COLO668 (cell line): ENCODE measurements at regions not wholly inside any gene's neighbourhood (a gene's known extent, or its start where the extent isn't known, plus 50 kb on each side); places are given as distances from the start of the nearest gene placed in this dataset.
A peak's percentile ranks its signal among the peaks of the same experiment; 100 is the strongest.

ENCODE experiments used
- DNase-seq: peaks from one replicate; lab custom pipeline; 2025; ENCODE audit not compliant: unreplicated experiment; lab: John Stamatoyannopoulos, UW

DNA sequence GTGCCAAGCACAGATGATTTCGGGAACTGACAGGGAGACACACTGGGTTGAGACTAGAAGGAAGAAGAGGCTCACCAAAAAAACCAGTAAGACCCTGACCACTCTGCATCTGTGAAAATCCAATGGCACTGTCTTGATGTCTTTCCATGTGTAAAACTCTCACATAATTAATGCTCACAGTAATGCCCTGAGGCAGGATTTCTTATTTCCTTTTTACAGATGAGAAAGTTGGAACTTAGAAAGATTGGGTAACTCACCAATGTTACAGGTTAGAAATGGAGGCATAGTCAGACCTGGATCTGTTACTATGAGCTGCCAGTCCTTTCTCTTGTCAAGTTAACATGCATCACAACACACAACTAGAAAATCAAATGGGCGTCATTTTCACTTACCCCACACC is 151.0 kb upstream of the MCHR2 start:
- DNase-seq: no peak

DNA sequence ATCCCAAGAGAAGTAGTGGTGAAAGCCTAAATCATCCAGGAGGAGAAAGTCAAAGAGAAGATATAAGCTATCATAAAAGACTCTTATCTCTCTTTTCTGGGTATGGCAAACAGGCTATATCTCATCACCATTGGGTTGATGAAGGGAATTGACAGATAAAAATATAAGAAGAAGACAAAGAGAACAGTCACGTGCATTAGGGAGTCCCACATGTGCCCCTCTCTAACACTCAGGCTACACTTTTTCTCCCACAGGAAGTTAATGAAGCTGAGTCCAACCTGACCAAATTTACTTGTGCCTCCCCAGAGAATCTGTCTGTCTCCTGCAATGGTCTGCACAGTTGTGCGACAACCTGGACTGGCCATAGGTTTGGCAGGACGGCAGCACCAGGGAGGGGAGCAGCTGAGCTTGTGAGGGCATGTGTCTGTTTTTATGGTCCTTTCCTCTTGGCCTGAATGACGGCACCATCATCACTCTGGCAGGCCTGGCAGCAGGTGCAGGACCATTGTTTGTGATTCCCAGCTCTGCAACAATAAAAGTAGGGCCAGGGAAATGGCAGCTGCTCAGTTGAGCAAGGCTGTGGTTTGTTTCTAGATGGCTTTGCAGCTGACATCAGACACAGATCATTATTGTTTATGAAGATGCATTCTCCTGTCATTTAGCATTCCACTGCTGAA is 144.5 kb upstream of the MCHR2 start:
- peak; percentile 75 for DNase-seq

DNA sequence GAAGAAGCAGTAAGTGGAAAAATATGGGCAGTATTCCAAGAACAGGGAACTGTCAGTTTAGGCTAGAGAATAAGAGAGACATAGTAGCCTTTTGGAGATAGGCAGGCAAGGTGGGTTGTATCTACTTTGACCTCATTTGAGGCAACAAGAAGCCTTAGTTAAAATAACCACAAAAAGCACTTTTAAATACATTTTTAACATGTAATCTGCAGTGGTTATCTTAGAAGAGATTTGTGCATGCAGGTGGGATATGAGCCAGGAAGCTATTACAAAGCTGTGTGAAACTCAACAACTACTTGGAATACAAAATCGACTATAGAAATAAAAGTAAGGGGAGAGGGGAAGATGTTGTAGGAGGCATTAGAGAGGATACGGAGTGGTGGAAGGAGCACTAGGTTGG is 143.7 kb upstream of the MCHR2 start:
- DNase-seq: no peak

DNA sequence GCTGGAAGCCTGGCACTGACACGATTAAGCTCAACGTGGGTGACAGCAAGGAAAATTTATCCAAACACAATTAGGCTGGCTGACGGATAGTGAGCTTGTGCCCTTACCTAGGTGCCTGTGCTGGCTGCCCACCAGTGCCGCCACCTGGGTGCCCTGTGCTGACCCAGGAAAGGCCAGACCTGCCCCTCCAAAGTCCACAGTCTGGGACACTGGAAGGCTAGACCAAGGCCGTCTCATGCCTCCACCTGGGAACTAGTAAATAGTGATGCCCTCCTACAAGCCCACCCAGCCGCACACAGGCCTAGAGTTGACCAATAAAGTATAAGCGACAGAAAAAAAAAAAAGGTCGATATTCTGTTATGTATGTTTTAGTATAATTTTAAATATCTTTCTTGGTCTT is 142.6 kb upstream of the MCHR2 start:
- DNase-seq: no peak

DNA sequence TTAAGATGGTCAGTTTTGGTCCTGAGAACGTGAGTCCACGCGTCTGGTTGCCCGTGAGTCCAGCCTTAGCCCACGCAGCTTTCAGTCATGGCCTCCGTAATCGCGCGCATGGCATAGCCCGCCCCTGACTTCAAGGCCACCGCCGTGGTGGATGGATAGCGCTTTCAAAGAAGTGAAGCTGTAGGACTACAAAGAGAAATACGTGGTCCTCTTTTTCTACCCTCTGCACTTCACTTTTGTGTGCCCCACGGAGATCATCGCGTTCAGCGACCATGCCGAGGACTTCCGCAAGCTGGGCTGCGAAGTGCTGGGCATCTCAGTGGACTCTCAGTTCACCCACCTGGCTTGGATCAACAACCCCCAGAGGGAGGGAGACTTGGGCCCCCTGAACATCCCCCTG is 142.0 kb upstream of the MCHR2 start:
- no peak for DNase-seq

DNA sequence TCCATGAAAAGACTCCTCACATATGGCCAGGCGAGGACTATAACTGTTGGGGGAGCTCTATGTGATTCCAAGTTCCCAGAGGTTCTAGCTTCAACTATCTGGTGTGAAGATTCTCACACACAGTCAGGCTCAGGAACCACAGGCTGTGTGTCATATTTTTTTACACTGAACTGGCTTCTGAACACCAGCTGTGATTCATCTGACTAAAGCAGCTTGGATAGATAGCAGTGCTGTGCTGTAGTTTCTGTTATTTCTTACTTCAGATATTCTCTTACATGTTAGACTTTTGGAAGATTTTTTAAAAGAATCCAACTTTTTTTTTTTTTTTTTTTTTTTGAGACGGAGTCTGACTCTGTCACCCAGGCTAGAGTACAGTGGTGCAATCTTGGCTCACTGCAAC is 140.7 kb upstream of the MCHR2 start:
- no peak for DNase-seq

DNA sequence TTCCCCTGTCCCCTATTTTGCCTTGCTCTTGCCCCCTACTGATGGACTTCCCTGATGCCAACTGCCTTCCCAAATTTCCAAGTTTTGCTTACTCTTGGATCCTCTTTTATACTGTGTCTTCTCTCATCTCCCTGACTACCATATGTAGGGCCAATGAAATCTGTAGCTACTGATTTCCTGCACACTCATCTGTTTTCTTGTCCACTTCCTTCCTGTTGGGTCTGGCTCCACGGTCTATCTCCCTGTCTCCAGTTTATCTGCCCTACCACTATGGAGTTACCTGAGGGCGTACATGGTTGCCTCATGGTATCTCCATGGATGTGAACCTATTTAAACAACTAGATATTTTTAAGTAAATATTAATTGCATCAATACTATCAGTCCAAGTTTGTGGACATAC is 140.3 kb upstream of the MCHR2 start:
- no peak for DNase-seq

DNA sequence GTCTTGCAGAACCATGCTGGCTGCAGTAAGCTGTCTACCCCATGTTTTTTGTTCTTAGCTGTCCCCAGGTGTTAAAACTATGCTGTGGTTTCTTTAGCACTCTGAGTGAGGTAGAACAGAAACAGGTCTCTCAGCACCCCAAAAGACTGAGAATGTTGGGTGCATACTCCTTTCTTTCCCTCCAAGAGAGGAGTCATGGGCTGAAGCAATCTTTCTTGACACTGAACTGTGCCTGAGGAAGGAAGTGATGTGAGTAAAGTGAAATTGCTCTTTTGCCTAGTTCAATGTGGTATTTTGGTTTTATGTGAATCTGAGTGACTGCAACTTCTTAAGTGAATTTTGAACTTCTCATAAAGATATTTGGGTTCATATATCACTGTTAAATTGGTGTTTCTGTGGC is 138.0 kb upstream of the MCHR2 start:
- DNase-seq: no peak

DNA sequence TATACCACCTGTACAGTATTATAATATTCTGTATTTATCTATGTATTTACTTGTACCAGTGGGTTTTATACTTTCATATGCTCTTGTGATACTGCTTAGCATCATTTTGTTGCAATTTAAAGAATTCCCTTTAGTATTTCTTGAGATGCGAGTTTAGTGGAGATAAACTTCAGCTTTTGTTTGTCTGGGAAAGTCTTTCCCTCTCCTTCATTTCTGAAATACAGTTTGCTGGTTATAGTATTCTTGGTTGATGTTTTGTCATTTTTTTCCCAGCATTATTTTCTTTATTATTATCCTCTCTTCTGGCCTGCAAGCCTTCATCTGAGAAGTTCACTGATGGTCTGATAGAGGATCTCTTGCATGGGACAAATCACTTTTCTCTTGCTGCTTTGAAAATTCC is 136.6 kb upstream of the MCHR2 start:
- DNase-seq: no peak

DNA sequence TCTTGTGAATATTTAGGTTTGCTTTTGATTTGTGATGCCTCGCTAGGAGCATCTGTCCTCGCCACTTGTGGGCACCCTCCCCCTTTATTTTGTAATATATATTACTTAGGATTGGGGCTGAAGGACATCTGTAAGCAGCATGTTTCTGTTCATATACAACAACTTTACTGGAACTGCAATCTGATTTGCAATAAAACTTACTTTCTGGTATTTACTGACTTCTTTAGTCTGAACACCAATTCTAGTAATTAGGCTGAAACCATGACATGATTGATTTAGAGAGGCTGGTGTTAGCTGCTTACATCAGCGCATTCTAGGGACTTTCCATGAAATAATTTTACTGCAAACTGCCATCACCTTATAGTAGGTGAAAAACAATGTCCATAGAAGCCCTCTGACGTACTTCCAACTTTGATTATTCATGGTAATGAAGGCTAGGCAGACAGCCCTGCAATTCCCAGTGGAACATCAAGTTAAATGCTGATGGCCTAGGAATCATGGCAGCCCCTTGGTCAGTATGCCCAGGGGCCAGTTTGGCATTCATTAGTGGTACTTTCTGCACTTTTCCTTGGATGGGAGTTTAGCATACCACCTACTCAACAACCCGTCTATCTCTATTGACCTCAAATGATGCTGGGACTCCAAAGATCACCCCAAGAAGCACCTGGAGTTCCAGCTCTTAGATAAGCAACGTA is 132.9 kb upstream of the MCHR2 start:
- no peak for DNase-seq

DNA sequence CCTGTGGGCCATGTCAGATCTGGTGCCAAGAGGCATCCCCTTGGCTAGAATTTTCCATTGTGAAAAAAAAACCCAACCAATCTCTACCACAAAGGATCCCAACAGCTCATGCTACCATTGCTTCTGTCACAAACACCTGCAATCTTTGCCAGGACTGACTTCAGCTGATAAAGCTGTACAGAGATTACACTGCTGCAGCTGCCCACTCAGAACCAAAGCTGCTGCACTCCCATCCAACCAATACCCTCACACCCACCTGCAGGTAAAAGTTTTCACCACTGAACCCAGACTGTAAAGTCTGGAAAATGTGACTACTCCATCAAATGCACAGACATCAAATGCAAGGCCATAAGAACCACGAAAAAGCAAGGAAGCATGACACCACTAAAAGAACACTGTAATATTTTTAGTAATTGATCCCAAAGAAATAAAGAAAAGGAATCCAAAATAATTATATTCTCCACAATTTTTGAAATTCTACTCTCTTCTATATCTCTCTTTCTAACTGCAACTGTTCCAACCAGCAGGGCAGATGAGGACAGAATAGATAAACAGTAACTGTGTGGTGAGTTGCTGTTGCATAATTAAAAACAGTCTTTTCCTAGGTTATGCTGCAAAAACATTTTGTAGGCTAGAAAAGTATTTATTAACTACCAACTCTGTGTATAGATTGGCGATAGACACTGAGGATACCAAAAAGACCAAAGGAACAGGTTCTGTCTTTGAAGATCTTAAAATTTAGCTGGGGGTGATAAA is 128.0 kb upstream of the MCHR2 start:
- DNase-seq: no peak

DNA sequence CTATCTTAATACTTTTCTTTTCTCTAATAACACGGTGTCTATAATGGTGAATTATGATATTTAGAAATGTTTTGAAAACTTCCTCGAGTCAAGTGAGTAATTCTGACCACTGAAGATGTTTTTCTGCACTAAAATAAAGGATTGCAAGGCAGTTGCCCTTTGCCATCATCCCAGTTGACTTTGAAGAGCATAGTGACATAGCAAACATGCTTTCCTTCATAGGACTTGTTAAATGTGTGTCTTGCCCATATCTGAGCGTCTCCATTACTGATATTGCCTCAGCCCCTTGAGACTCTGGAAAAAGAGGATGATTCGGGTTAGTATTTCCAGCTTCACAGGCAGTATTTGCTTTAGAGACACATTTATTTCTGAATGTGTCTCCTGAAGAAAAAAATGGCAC is 125.2 kb upstream of the MCHR2 start:
- DNase-seq: no peak

DNA sequence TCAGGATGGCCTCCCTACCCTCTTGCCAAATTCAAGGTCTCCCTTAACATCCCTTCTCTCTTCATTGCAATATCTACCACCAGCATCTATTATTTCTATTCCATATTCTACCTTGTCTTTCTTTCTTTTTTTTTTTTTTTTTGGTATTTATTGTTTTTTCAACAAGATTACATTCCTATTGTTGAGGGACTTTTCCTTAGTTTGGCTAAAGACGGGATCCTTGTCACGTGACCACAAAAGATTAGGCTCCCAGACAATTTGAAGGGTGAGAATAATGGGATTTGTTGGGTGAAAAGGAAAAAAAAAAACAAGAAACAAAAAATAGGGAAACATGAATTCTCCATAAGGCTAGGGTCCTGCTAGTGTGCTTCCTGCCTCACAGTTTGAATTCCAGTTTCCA is 124.3 kb upstream of the MCHR2 start:
- DNase-seq: no peak

DNA sequence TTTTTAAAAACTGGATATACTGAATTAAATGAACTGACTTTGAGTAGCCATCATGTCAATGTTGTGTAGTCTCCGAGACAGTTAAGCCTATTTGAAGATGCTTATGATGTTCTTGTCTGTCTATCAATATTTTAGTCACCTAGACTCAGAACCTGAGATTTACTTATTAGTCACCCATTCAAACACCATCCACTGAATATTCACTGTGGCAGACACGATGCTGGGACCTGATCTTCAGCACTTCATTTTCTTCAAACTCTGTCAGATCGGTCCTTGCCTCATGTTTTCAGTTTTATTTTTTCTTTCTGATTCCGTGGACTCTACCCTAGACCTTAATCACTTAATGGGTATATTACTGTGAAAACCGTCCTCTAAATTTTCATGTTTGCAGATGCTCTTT is 123.7 kb upstream of the MCHR2 start:
- DNase-seq: no peak

DNA sequence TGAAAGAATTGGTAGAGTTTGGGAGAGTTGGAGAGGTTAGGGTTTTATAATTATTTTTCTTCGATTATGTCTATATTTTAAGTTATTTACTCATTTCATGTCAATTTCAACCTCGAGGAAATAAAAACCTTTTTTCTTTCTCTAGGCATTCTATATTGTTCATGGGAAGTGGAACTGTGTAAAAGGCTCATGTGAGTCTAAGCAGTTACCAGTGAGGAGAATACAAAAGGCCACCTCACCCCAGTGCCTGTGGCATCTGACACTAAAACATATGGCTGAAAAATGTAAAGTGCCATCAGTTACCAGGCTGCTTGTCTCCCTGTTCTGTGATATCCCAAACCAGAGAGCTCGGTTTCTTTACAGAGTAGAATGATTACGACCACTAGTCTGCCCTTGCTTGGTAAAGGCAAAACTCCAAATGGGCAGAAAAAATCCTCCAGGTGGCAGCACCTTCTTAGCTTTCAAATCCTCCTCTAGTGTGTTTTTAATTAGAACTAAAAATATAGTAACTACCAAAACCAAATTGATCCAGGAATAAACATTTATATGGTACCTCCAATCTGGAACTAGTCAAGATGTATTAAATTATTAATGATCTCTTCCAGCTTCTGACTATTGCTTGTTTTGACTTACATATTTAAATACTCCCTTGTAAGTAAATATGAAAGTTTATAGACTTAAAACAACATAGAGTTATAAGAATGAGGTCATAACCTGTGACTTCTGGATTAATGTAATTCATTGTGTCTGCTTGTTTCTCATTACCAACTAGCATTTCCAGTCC is 122.6 kb upstream of the MCHR2 start:
- DNase-seq: peak; percentile 23

DNA sequence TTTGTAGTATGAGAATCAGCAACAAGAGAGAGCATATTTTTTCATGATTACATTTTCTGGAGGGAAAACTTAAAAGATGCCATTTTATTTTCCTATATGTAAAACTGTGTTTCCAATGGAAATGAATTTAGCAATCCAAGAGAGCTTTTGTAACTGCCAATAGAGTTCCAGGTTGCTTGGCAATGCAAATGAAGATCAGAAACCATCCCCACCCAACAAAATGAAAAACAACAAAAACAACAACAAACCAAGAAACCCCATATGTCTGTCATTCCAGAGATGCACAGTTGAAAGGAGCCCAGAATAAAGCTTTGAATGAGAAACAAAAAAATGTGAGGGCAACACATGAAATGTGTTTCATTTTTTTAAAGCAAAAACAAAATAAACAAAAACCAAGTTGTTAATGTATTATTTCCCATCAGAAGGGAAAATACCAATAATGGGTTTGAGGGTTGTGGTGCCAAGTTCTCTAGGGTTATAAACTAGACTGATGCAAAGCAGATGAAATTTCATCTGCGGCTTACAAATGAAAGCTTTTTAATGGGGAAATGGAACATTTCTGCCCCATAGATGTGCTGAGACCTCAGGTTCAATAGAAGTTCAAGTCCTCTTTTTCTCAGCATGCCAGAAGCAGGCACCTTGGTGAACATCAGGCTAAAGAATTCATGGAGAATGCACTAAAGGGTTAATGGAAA is 121.5 kb upstream of the MCHR2 start:
- DNase-seq: no peak

DNA sequence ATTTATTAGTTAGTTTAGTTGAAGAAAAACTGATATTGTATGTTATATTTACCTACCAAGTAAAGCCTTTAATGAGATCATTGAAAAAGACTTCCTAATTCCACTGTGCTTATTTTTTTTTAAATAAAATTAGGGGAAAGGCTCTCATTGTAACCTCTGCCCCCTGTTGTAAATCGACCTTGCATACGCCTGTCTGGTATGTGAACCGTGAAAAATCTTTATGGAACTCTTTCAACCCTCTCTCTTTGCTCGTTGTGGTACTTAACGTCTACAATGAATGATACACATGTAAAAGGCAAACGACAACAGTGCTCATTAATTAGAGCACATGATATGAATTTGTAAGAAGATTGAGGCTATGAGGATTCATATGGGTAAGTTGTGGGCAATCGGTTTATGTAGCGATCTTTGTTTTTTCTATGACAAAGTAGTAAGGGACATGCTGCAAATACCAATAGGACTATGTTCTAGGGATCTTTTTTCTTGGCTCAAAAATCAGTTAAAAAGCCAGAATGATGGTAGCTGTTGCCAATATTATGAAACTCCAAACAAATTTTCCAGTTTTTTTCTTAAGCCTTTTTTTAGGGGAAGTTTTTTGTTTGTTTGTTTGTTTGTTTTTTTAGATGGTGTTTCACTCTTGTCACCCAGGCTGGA is 119.0 kb upstream of the MCHR2 start:
- DNase-seq: no peak

DNA sequence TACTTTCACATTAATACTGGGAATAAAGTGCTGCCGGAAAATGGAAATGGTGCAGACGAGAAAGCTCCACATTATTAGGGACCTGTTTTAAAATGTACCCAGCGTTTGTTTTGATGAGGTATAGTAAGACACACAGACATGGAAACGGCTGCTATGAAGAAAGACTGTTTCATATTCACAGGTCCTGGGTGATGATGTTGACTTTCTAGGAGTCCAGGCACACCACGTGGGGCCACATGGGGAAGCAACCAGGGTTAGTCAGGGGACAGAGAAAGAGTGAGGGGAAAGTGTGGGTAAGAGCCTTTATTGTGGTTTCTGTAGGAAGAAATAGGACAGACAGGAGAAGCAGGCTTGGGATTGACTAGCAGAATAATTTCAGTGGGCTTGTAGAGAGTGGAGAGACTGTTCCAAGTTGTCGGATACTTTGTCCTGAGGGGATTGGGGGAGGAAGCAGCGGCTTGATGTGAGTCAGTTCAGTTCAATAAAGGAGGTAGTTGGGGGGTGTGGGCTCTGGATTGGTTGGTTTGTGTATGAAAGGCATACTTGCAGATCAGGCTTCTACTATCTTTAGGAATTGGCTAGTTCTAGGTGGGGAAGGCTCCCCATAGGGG is 112.0 kb upstream of the MCHR2 start:
- DNase-seq: no peak

DNA sequence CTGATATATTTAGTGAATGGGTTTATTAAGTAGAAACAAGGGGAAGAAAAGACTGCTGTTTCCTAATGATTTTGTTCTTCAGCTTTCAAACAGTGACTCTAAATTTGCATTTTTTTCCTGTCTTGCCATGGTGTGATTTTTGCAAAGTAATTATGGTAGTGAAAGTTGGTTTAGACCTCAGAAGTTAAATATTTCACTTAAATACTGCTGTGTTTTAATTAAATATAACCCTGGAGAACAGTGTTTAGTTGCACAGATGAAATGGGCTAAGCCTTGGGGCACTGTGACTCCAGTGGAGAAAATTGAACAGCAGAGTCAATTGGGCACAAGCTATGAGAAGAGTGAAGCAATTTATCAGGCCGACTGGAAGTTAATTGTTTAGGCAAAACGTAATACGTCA is 111.1 kb upstream of the MCHR2 start:
- DNase-seq: no peak

DNA sequence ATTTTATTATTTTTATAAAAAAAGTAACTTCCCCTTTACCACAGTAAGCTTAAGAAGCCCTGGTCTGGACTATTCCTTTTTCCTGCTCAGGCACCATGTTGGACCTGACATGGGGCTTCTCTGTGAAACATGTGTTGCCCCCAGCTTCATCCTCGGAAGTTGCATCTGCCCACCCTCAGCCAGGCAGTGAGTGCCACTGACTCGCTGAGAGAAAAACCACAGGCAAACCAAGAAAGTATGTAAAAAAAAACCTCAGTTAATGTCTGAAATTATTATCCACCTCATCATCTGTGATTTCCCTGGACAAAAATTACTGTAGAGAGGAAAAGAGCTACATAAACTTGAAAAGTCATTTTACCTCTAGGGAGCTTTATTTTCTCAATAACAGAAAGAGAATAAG is 109.9 kb upstream of the MCHR2 start:
- no peak for DNase-seq
